Lower leg skin (tissue), 3 donors: ENCODE measurements at regions not wholly inside any gene's neighbourhood (a gene's known extent, or its start where the extent isn't known, plus 50 kb on each side); places are given as distances from the start of the nearest gene placed in this dataset.

Experiments used
- POLR2A ChIP-seq, 2 donors: fragments of 450-650 bp; IDR thresholded peaks; one replicate each; pipeline ENCODE4 v1.6.1; 2016 to 2017; ENCODE audit warnings: antibody characterized with exemption in 2 of 2, mild to moderate bottlenecking in 1 of 2, moderate library complexity in 1 of 2
- TF ChIP-seq, protein P1 (sequence below), 3 donors: fragments of 450-650 bp; IDR thresholded peaks; one replicate each; pipeline ENCODE4 v1.5.1; 2016; ENCODE audit warnings: antibody characterized with exemption in 3 of 3, mild to moderate bottlenecking in 3 of 3, moderate library complexity in 2 of 3

GRCh38 chr5:163373436-163374084 is 63.8 kb upstream of the CCNG1 start:
- TF ChIP-seq POLR2A (IDR thresholded peaks at IDR 0.05), result no peak
- TF ChIP-seq, protein P1, sequence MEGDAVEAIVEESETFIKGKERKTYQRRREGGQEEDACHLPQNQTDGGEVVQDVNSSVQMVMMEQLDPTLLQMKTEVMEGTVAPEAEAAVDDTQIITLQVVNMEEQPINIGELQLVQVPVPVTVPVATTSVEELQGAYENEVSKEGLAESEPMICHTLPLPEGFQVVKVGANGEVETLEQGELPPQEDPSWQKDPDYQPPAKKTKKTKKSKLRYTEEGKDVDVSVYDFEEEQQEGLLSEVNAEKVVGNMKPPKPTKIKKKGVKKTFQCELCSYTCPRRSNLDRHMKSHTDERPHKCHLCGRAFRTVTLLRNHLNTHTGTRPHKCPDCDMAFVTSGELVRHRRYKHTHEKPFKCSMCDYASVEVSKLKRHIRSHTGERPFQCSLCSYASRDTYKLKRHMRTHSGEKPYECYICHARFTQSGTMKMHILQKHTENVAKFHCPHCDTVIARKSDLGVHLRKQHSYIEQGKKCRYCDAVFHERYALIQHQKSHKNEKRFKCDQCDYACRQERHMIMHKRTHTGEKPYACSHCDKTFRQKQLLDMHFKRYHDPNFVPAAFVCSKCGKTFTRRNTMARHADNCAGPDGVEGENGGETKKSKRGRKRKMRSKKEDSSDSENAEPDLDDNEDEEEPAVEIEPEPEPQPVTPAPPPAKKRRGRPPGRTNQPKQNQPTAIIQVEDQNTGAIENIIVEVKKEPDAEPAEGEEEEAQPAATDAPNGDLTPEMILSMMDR (IDR thresholded peaks at IDR 0.05), result no peak
